Natural killer cell (primary cell): ENCODE measurements at regions not wholly inside any gene's neighbourhood (a gene's known extent, or its start where the extent isn't known, plus 50 kb on each side); places are given as distances from the start of the nearest gene placed in this dataset.

Experiments used
- ATAC-seq, 3 donors: fragments of 150-1000 bp in 2 of 3; fragments of 200-7000 bp in 1 of 3; cut with Tn5 transposase; 1 replicate in 1 of 3; 2 replicates in 2 of 3; pipeline ENCODE4 v1.10.0; 2021; ENCODE audit warnings: mild to moderate bottlenecking in 2 of 3, moderate library complexity in 2 of 3
- DNase-seq, 2 donors: peaks; one replicate each; pipeline versions ENCODE4 v3.0.0 to v3.0.0-alpha.2; 2013 to 2021; ENCODE audit warnings: mixed read lengths in 1 of 2
- H3K27ac ChIP-seq: one replicate; pipeline ENCODE4 v1.5.1; 2013; ENCODE audit warnings: mild to moderate bottlenecking, low read length
- H3K27me3 ChIP-seq: one replicate; pipeline ENCODE4 v1.6.1; 2013; ENCODE audit warnings: low read length; ENCODE audit not compliant: control insufficient read depth, insufficient read depth
- H3K36me3 ChIP-seq: one replicate; pipeline ENCODE4 v1.6.1; 2013; ENCODE audit warnings: low read length; ENCODE audit not compliant: control insufficient read depth, insufficient read depth
- H3K4me1 ChIP-seq: one replicate; pipeline ENCODE4 v1.6.1; 2013; ENCODE audit warnings: low read length; ENCODE audit not compliant: control insufficient read depth, insufficient read depth
- H3K4me3 ChIP-seq: one replicate; pipeline ENCODE4 v1.5.1; 2013; ENCODE audit warnings: low read length
- H3K9me3 ChIP-seq: one replicate; pipeline ENCODE4 v1.6.1; 2013; ENCODE audit warnings: low read length; ENCODE audit not compliant: control insufficient read depth, insufficient read depth
- H3K27ac Mint-ChIP-seq, 2 donors: one replicate each; pipeline ENCODE4 v1.8.0; 2022; ENCODE audit warnings: mild to moderate bottlenecking in 2 of 2, mixed read lengths in 2 of 2, moderate library complexity in 1 of 2
- H3K27me3 Mint-ChIP-seq, 2 donors: one replicate each; pipeline ENCODE4 v1.8.0; 2022; ENCODE audit warnings: low read depth in 2 of 2, mixed read lengths in 2 of 2
- H3K36me3 Mint-ChIP-seq: one replicate; pipeline ENCODE4 v1.8.0; 2022; ENCODE audit warnings: mixed read lengths
- H3K4me1 Mint-ChIP-seq, 2 donors: one replicate each; pipeline ENCODE4 v1.8.0; 2022; ENCODE audit warnings: mixed read lengths in 2 of 2
- H3K4me3 Mint-ChIP-seq: one replicate; pipeline ENCODE4 v1.8.0; 2022; ENCODE audit warnings: mild to moderate bottlenecking, moderate library complexity, mixed read lengths
- H3K9me3 Mint-ChIP-seq, 2 donors: one replicate each; pipeline ENCODE4 v1.8.0; 2022; ENCODE audit warnings: mixed read lengths in 2 of 2
- WGBS: methylation state at CpG from one replicate; pipeline ENCODE4 v1.1.7; 2013; ENCODE audit warnings: missing lambda C conversion rate; ENCODE audit not compliant: insufficient coverage; 5-methylcytosine and 5-hydroxymethylcytosine counted together
- intact Hi-C: fragments of 100-400 bp; cut with micrococcal nuclease; formaldehyde crosslinking; loops from one replicate; pipeline ENCODE4 v1.14.2; 2022
- TF ChIP-seq, protein P1 (sequence below): fragments of 200-600 bp; IDR thresholded peaks from one replicate; pipeline ENCODE4 v1.8.0; 2022; ENCODE audit warnings: antibody characterized with exemption

DNA sequence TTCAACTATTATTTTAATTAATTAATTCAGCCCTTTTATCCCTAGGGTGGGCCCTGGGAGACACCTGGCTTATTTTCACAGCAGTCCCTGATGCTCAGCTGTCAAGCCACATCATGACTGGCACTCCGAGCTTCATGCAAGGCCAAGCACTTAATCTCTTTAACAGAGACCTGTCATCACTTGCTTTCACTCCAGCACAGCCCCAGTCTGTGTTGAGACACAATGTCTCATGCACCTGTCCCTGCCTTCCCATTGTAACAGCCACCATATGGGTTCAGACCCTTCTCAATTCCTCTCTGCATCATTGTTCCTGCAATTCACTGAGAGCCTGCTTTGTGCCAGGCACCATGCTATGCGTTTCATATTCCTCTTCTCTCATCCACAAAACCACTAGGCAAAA lies 222.2 kb upstream of the TENM4 start:
- Histone ChIP-seq H3K4me3 (no peak overlapping the region), H3K36me3 (no peaks in the 10 kb centered on the region), H3K4me1 (no peaks in the 10 kb centered on the region), H3K27me3 (no peaks in the 10 kb centered on the region), H3K27ac (no peak overlapping the region), H3K9me3 (no peaks in the 10 kb centered on the region)
- intact Hi-C loops: no loop called here
- H3K27me3 Mint-ChIP-seq: no peaks in the 10 kb centered on the region
- H3K9me3 Mint-ChIP-seq: peaks cover 12 to 16% of the 10 kb centered on the region in 2 donors
- WGBS: 58% methylated on average over 2 of the region's 2 CpGs
- no peaks in the 10 kb centered on the region for H3K36me3 Mint-ChIP-seq
- H3K4me3 Mint-ChIP-seq: no peak overlapping the region
- no peak overlapping the region for H3K27ac Mint-ChIP-seq
- DNase-seq (no peak), ATAC-seq (no peak)
- TF ChIP-seq, protein P1, sequence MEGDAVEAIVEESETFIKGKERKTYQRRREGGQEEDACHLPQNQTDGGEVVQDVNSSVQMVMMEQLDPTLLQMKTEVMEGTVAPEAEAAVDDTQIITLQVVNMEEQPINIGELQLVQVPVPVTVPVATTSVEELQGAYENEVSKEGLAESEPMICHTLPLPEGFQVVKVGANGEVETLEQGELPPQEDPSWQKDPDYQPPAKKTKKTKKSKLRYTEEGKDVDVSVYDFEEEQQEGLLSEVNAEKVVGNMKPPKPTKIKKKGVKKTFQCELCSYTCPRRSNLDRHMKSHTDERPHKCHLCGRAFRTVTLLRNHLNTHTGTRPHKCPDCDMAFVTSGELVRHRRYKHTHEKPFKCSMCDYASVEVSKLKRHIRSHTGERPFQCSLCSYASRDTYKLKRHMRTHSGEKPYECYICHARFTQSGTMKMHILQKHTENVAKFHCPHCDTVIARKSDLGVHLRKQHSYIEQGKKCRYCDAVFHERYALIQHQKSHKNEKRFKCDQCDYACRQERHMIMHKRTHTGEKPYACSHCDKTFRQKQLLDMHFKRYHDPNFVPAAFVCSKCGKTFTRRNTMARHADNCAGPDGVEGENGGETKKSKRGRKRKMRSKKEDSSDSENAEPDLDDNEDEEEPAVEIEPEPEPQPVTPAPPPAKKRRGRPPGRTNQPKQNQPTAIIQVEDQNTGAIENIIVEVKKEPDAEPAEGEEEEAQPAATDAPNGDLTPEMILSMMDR: no peak
- no peaks in the 10 kb centered on the region for H3K4me1 Mint-ChIP-seq

DNA sequence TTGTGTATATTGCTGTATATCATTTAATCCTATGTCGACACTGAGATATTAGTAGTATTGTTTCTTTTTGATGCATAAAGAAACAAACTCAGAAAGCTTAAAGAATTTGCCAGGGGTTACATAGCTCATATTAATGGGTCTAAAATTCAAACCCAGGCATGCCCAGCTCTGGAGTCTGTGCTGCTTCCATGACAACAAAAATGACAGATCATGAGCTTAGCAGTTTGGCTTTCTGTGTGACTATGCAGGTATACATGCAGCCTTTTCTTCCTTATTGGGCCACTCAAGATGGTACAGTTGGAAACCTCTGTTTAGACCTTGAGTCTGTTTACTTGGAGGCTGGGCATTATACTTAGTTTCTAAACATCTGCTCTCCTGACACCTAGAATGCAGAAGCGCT lies 220.5 kb upstream of the TENM4 start:
- H3K27me3 ChIP-seq: no peaks in the 10 kb centered on the region
- Mint-ChIP-seq H3K4me3 (no peak overlapping the region), H3K27me3 (no peaks in the 10 kb centered on the region), H3K36me3 (no peaks in the 10 kb centered on the region), H3K27ac (no peak overlapping the region), H3K4me1 (no peaks in the 10 kb centered on the region), H3K9me3 (peaks cover 12 to 13% of the 10 kb centered on the region in 2 donors)
- no peak overlapping the region for H3K27ac ChIP-seq
- 100% methylated on average over 1 of the region's 2 CpGs for WGBS
- DNase-seq (no peak), ATAC-seq (no peak)
- H3K4me1 ChIP-seq: no peaks in the 10 kb centered on the region
- H3K36me3 ChIP-seq: no peaks in the 10 kb centered on the region
- H3K4me3 ChIP-seq: no peak overlapping the region
- H3K9me3 ChIP-seq: no peaks in the 10 kb centered on the region
- TF ChIP-seq, protein P1: no peak
- intact Hi-C loops: no loop called here

DNA sequence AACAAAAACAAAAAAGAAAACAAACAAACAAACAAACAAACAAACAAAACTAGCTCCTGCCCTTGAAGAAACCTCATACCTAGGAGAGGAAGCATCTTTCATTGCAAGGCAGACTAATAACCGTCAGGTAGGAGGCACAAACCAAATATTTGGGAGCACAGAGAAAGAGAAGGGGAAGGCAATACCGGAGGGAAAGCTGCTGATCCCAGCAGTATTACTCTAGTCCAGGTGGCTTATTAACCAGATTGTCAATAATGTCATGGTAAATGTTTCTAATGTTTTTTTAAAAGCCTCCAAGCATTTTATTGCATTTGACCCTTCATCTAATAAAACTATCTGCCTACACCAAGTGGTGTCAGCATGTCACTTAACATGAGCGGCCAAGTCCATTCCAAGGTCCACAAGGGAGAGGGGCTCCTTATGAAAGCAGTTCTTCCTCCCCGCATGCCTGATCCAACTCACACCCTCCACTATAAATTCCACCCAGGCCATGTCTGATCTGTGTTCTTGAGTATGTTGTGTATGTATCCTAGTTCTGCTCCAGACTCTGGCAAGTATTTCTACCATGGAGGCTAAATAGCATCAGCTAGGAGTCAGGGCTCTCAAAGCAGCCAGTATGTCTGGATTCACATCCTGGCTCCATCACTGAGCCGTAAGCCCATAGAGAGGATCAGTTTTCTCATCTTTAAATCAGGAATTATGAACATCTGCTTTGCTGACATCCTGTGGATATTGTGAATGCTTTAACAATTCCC lies 208.1 kb upstream of the TENM4 start:
- Histone ChIP-seq H3K4me1 (no peaks in the 10 kb centered on the region), H3K36me3 (no peaks in the 10 kb centered on the region), H3K9me3 (no peaks in the 10 kb centered on the region), H3K4me3 (no peak overlapping the region), H3K27me3 (no peaks in the 10 kb centered on the region), H3K27ac (no peak overlapping the region)
- no peak for DNase-seq
- 86% methylated on average over 4 of the region's 5 CpGs for WGBS
- peaks cover 0 to 4% of the 10 kb centered on the region in 2 donors for H3K27me3 Mint-ChIP-seq
- peaks cover 10 to 20% of the 10 kb centered on the region in 2 donors for H3K9me3 Mint-ChIP-seq
- intact Hi-C loops: no loop called here
- TF ChIP-seq, protein P1: no peak
- no peak for ATAC-seq
- H3K27ac Mint-ChIP-seq: no peak overlapping the region
- no peak overlapping the region for H3K4me3 Mint-ChIP-seq
- H3K4me1 Mint-ChIP-seq: no peaks in the 10 kb centered on the region
- H3K36me3 Mint-ChIP-seq: no peaks in the 10 kb centered on the region

DNA sequence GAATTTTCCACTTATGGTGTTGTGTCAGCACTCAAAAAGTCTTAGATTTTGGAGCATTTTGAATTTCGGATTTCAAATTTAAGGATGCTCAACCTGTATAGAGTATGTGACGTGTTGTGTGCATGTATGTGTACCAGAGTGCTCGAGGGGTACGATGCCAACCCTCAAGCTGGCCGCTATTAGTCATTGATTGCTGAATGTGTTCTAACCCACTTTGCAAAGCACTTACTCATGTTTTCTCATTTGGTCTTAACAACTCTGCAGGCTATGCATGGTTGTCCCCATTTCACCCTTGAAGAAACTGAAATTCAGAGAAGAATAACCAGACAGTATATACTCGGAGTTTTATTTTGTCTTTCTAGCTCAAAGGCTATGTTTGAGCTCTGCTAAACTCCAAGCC lies 196.4 kb upstream of the TENM4 start:
- Histone ChIP-seq H3K4me1 (no peaks in the 10 kb centered on the region), H3K27ac (no peak overlapping the region), H3K4me3 (no peak overlapping the region), H3K27me3 (no peaks in the 10 kb centered on the region), H3K9me3 (no peaks in the 10 kb centered on the region), H3K36me3 (no peaks in the 10 kb centered on the region)
- no peaks in the 10 kb centered on the region for H3K4me1 Mint-ChIP-seq
- ATAC-seq (no peak), DNase-seq (no peak)
- no peak overlapping the region for H3K27ac Mint-ChIP-seq
- TF ChIP-seq, protein P1: no peak
- intact Hi-C loops: no loop called here
- no peaks in the 10 kb centered on the region for H3K36me3 Mint-ChIP-seq
- H3K4me3 Mint-ChIP-seq: no peak overlapping the region
- H3K27me3 Mint-ChIP-seq: no peaks in the 10 kb centered on the region
- WGBS: 92% methylated on average over 6 of the region's 6 CpGs
- peaks cover 3 to 16% of the 10 kb centered on the region in 2 donors for H3K9me3 Mint-ChIP-seq
